ENCODE measurements at regions not wholly inside any gene's neighbourhood (a gene's known extent, or its start where the extent isn't known, plus 50 kb on each side); places are given as distances from the start of the nearest gene placed in this dataset.

DNA sequence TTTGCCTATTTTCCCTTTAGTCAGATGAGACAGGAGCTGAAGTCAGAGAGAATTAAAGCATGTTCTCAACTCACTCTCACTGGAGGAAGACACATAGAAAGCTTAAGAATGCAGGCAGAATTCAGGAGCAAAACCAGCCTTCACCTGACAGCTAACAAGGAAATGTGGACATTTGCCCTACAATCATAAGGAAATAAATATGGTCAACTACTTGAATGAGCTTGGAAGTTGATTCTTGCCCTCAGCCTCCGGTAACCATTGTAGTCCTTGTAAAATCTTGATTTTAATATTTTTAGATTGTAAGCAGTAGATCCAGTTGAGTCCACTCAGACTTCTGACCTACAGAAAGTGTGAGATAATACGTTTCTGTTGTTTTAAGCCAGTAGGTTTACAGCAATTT, 752.5 kb upstream of the ZWINT start:
- Histone ChIP-seq H4K20me1 (ENCODE audit: control insufficient read depth, extremely low read depth, insufficient read depth, low read length) (no peaks in the 10 kb centered on the region), H3K36me3 (ENCODE audit: control insufficient read depth in 2 of 2, extremely low read depth in 1 of 2, insufficient read depth in 2 of 2, low read length in 2 of 2) (no peaks in the 10 kb centered on the region), H3K79me2 (ENCODE audit: control insufficient read depth, insufficient read depth, low read length) (no peaks in the 10 kb centered on the region), H3K4me1 (ENCODE audit: control insufficient read depth, extremely low read depth, insufficient read depth, low read length) (no peaks in the 10 kb centered on the region), H3K4me2 (ENCODE audit: control insufficient read depth, extremely low read depth, insufficient read depth, low read depth, low read length) (no peak overlapping the region), H3K9me3 (ENCODE audit: control insufficient read depth, low read depth, low read length) (no peaks in the 10 kb centered on the region), H3K27ac (ENCODE audit: control insufficient read depth, insufficient read depth, low read length) (no peak overlapping the region), H3K27me3 (ENCODE audit: control insufficient read depth, extremely low read depth, insufficient read depth, low read length) (no peaks in the 10 kb centered on the region), H2AFZ (ENCODE audit: control insufficient read depth, low read length) (no peak overlapping the region), H3K9ac (ENCODE audit: control insufficient read depth, extremely low read depth, insufficient read depth, low read length) (no peak overlapping the region), H3K9me1 (ENCODE audit: control insufficient read depth, extremely low read depth, insufficient read depth, low read length) (no peaks in the 10 kb centered on the region), H3K4me3 (ENCODE audit: control insufficient read depth in 2 of 3, extremely low read depth in 1 of 3, insufficient read depth in 2 of 3, low read depth in 1 of 3, low read length in 3 of 3) (no peak overlapping the region)
- FAIRE-seq (no peak), DNase-seq (ENCODE audit: low read depth, low spot score) (no peak)
- dilution Hi-C loops (cut with MboI; ENCODE audit: extremely low pct_ligation_motif_present, low sequenced_read_pairs) = no loop called here
- TF ChIP-seq, protein P1, sequence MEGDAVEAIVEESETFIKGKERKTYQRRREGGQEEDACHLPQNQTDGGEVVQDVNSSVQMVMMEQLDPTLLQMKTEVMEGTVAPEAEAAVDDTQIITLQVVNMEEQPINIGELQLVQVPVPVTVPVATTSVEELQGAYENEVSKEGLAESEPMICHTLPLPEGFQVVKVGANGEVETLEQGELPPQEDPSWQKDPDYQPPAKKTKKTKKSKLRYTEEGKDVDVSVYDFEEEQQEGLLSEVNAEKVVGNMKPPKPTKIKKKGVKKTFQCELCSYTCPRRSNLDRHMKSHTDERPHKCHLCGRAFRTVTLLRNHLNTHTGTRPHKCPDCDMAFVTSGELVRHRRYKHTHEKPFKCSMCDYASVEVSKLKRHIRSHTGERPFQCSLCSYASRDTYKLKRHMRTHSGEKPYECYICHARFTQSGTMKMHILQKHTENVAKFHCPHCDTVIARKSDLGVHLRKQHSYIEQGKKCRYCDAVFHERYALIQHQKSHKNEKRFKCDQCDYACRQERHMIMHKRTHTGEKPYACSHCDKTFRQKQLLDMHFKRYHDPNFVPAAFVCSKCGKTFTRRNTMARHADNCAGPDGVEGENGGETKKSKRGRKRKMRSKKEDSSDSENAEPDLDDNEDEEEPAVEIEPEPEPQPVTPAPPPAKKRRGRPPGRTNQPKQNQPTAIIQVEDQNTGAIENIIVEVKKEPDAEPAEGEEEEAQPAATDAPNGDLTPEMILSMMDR (optimal IDR thresholded peaks at IDR 0.05 in 1 of 3, IDR thresholded peaks at IDR 0.05 in 1 of 3, conservative IDR thresholded peaks at IDR 0.05 in 1 of 3; ENCODE audit: extremely low read depth in 1 of 3, insufficient read depth in 2 of 3, low read length in 3 of 3) = no peak

DNA sequence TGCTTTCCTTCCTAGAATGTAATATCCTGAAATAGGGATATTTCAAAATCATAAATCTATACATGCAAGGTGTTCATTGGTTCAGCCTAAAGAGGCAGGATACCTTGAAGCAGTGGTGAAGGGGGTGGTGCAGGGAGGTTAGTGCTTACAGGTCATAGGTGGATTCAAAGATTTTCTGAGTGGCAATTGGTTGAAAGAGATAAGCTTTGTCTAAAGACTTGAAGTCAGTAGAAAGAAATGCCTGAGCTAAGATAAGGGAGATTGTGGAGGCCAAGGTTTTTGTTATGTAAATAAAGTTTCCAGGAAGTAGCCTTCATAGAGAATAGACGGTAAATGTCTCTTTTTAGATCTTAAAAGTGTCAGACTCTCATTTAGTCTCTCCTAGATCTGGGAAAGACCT, 741.2 kb upstream of the ZWINT start:
- FAIRE-seq = no peak
- no peaks in the 10 kb centered on the region for H3K9me3 ChIP-seq (ENCODE audit: control insufficient read depth, low read depth, low read length)
- H3K9ac ChIP-seq (ENCODE audit: control insufficient read depth, extremely low read depth, insufficient read depth, low read length) = no peak overlapping the region
- H3K4me2 ChIP-seq (ENCODE audit: control insufficient read depth, extremely low read depth, insufficient read depth, low read depth, low read length) = no peak overlapping the region
- no peak for TF ChIP-seq EZH2 (IDR thresholded peaks at IDR 0.05; ENCODE audit: low read length)
- TF ChIP-seq, protein P1 (optimal IDR thresholded peaks at IDR 0.05 in 1 of 3, IDR thresholded peaks at IDR 0.05 in 1 of 3, conservative IDR thresholded peaks at IDR 0.05 in 1 of 3; ENCODE audit: extremely low read depth in 1 of 3, insufficient read depth in 2 of 3, low read length in 3 of 3) = no peak
- H4K20me1 ChIP-seq (ENCODE audit: control insufficient read depth, extremely low read depth, insufficient read depth, low read length) = no peaks in the 10 kb centered on the region
- H3K9me1 ChIP-seq (ENCODE audit: control insufficient read depth, extremely low read depth, insufficient read depth, low read length) = no peaks in the 10 kb centered on the region
- dilution Hi-C loops (cut with MboI; ENCODE audit: extremely low pct_ligation_motif_present, low sequenced_read_pairs) = no loop called here
- no peak for DNase-seq (ENCODE audit: low read depth, low spot score)
- no peak overlapping the region for H3K4me3 ChIP-seq (ENCODE audit: control insufficient read depth in 2 of 3, extremely low read depth in 1 of 3, insufficient read depth in 2 of 3, low read depth in 1 of 3, low read length in 3 of 3)
- no peaks in the 10 kb centered on the region for H3K27me3 ChIP-seq (ENCODE audit: control insufficient read depth, extremely low read depth, insufficient read depth, low read length)
- H3K4me1 ChIP-seq (ENCODE audit: control insufficient read depth, extremely low read depth, insufficient read depth, low read length) = no peaks in the 10 kb centered on the region
- no peak overlapping the region for H3K27ac ChIP-seq (ENCODE audit: control insufficient read depth, insufficient read depth, low read length)
- H2AFZ ChIP-seq (ENCODE audit: control insufficient read depth, low read length) = no peak overlapping the region
- no peaks in the 10 kb centered on the region for H3K79me2 ChIP-seq (ENCODE audit: control insufficient read depth, insufficient read depth, low read length)
- no peaks in the 10 kb centered on the region for H3K36me3 ChIP-seq (ENCODE audit: control insufficient read depth in 2 of 2, extremely low read depth in 1 of 2, insufficient read depth in 2 of 2, low read length in 2 of 2)

Data from keratinocyte (primary cell).